Stimulated activated CD8-positive, alpha-beta memory T cell treated with anti-CD3 and anti-CD28 coated beads, Interleukin-4, amount 100 ng/mL, for 48 hours (primary cell): ENCODE measurements at regions not wholly inside any gene's neighbourhood (a gene's known extent, or its start where the extent isn't known, plus 50 kb on each side); places are given as distances from the start of the nearest gene placed in this dataset.

Source experiments
- DNase-seq: peaks from one replicate; pipeline ENCODE4 v3.0.0-alpha.2; 2020

- DNase-seq = no peak
Measured at GRCh38 chr12:132392389-132393244, 63.2 kb upstream of the GALNT9 start.

- DNase-seq = no peak
Measured at GRCh38 chr12:132391326-132392041, 62.1 kb upstream of the GALNT9 start.

- no peak for DNase-seq
Measured at GRCh38 chr12:132390287-132391076, 61.1 kb upstream of the GALNT9 start.

GRCh38 chr12:132389526-132390286 is 60.3 kb upstream of the GALNT9 start:
- DNase-seq = no peak

- DNase-seq = no peak
Measured at GRCh38 chr12:132389026-132389425, 59.6 kb upstream of the GALNT9 start.

GRCh38 chr12:132388379-132389015 is 59.1 kb upstream of the GALNT9 start:
- DNase-seq = no peak

- no peak for DNase-seq
Measured at GRCh38 chr12:132386926-132387497, 57.6 kb upstream of the GALNT9 start.

- no peak for DNase-seq
Measured at GRCh38 chr12:132385923-132386751, 56.7 kb upstream of the GALNT9 start.

- no peak for DNase-seq
Measured at GRCh38 chr12:132384916-132385774, 55.8 kb upstream of the GALNT9 start.

- DNase-seq = no peak
Measured at GRCh38 chr12:132380641-132381040, 51.3 kb upstream of the GALNT9 start.

- no peak for DNase-seq
Measured at GRCh38 chr12:132379996-132380395, 50.6 kb upstream of the GALNT9 start.

GRCh38 chr12:132379576-132379975 is 50.2 kb upstream of the GALNT9 start:
- DNase-seq = no peak
